ENCODE measurements at regions not wholly inside any gene's neighbourhood (a gene's known extent, or its start where the extent isn't known, plus 50 kb on each side); places are given as distances from the start of the nearest gene placed in this dataset.

DNA sequence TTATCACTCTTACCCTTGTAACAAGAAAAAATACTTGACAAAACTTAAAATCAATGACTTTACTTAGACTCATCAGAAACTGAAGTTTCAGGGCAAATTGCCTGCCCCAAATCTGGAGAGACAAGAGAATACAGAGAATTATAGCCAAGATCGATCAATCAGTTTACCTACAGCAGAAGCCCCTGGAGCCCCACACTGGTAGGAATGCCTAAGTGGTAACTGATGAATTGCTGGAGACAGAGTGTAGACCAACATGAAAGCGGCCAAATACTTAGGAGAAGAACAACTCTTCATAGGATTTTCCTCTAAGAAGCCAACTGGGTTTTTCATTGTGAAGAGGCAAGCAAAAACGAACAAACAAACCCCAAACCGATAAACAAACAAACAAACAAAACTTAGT lies 1430.0 kb downstream of the EFNB2 start:
- TF ChIP-seq, protein P1, sequence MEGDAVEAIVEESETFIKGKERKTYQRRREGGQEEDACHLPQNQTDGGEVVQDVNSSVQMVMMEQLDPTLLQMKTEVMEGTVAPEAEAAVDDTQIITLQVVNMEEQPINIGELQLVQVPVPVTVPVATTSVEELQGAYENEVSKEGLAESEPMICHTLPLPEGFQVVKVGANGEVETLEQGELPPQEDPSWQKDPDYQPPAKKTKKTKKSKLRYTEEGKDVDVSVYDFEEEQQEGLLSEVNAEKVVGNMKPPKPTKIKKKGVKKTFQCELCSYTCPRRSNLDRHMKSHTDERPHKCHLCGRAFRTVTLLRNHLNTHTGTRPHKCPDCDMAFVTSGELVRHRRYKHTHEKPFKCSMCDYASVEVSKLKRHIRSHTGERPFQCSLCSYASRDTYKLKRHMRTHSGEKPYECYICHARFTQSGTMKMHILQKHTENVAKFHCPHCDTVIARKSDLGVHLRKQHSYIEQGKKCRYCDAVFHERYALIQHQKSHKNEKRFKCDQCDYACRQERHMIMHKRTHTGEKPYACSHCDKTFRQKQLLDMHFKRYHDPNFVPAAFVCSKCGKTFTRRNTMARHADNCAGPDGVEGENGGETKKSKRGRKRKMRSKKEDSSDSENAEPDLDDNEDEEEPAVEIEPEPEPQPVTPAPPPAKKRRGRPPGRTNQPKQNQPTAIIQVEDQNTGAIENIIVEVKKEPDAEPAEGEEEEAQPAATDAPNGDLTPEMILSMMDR (IDR thresholded peaks at IDR 0.05) = no peak
- TF ChIP-seq POLR2A (IDR thresholded peaks at IDR 0.05) = no peak
